ENCODE measurements at regions not wholly inside any gene's neighbourhood (a gene's known extent, or its start where the extent isn't known, plus 50 kb on each side); places are given as distances from the start of the nearest gene placed in this dataset.

DNA sequence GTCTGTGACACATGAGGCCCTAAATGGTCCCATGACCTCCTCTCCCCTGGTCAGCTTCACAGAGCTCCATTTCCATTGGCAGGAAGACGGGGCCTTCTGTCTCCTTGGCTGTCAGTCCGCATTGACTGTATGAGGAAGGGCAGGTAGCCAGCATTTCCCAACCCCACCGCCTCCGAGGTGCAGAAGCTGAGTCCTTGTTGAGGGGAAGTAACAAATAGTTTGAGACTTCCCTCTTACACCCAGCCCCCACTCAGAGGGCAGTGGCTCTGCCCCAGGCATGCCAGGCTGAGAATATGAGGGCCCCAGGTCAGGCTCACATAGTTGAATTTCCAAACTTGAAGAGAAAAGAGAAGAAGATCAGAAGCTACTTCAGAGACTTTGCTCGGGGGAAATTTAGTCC, 611.1 kb downstream of the BRD1 start:
- TF ChIP-seq CTCF (IDR thresholded peaks at IDR 0.05; ENCODE audit: low read length) = no peak
- TF ChIP-seq EZH2phosphoT487 (IDR thresholded peaks at IDR 0.05; ENCODE audit: low read length) = no peak

Measured in MM.1S (cell line).